GM19397 (cell line): ENCODE measurements at regions not wholly inside any gene's neighbourhood (a gene's known extent, or its start where the extent isn't known, plus 50 kb on each side); places are given as distances from the start of the nearest gene placed in this dataset.
"Not testable (repeated sequence)": the region's sequence is repeated elsewhere in the genome, so short reads cannot be mapped to it uniquely, and the experiment has no call there.

Experiments used
- ATAC-seq: cut with Tn5 transposase; IDR thresholded peaks from one replicate; pipeline ENCODE4 v1.9.1; 2021; ENCODE audit warnings: mild to moderate bottlenecking, moderate library complexity; ENCODE audit not compliant: unreplicated experiment

DNA sequence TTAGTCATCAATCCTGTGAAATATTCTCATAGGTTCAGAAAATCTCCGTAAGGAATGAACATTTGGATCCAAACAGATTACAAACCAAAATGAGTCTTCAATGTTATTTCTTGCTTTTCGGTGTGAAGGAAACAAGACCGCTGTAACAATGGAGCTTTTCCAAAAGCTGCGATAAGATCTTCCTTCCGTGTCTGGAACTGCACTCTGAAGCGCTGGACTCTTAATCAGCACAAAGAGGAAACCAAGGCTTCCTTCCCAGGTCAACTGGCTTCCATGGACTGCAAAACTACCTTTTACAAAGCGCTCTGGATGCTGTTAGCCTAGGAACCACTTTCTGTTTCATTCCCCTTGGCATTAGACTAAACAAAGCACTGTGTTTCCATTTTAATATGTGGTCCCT lies 137.9 kb upstream of the BASP1 start:
- ATAC-seq: no peak

DNA sequence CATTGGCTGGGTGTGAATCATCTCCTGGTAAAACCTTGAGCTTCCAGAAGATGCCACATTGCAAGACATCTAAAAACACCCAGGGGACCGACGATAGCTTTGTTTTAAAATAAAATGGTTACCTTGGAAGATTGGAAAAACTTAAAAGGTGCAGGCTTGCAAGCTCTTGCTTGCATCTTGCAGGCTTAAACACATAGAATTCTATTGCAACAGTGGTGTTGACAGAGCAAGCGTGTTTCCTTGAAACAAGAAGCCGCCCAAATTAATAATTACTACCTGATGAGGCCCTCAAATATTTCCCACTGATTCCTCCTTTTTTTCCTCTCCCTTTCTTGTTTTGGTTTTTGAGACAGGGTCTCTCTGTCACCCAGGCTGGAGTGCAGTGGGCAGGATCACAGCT lies 137.1 kb upstream of the BASP1 start:
- no peak for ATAC-seq

DNA sequence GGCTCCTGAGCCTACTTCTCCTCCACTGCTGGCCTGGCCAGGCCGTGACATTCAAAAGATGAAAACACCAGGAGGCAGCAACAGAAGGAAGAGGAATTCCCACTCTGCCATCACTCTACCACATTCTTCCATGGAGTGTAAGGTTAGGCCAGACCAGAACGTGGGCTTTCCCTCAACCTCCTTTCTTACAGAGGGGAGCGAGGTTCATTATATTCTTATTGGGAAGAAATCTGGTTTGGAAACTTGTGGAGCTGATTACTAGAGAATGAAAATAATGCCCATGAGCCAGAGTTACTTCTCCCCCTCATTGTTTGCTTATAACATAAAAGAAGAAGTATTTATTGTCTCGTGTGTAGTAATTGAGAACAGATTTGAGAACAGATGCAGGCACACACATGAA lies 136.3 kb upstream of the BASP1 start:
- ATAC-seq: no peak

- ATAC-seq: not testable (repeated sequence)
Measured at GRCh38 chr5:17083276-17083675, 134.2 kb upstream of the BASP1 start.

DNA sequence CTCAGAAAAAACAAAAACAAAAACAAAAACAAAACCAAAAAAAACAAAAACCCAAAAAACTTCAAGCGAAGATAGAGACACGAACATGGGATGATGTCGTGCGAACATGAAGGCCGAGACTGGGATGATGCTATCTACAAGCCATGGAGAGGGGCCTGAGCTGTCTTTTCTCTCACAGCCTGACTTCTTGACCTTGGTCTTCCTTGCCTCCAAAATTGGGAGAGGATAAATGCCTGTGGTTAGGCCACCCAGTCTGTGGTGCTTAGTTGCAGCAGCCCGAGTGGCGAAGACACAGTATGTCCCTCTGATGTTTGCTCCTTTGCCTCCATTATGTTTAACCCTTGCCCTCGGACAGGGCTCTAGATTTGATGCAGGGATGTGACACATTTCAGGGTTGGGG lies 130.4 kb upstream of the BASP1 start:
- ATAC-seq: no peak

DNA sequence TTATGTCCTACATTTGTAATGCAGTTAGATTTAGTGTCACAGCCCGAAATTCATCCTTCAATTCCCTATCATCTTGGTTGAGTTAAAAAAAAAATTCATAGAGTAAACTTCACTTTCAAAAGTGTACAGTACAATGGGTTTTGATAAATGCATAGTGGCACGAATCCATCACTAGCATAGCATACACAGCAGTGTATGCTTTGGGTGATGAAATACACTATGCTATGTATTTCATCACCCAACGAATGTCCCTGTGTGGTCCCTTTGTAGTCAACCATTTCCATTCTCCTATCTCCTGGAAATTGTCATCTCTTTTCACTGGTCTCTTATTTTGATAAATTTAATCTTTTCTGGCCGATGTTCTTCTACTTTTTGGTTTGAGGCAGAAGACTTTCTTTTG lies 129.4 kb upstream of the BASP1 start:
- ATAC-seq: no peak

DNA sequence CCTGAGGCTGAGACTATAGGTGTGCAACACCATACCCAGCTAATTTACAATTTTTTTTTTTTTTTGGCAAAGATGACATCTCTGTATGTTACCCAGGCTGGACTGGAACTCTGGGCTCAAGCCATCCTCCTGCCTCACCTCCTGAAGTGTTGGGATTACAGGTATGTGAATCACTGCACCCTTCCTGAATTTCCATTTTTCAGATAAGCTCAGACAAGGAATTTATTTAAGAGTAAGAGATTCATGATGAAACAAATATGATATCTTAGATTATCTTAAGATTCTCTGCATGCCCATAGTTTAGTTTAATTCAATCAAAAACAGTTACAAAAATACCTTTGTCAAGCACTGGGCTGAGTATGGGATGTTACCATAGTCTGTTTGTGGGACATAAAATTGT lies 128.4 kb upstream of the BASP1 start:
- ATAC-seq: no peak

GRCh38 chr5:17089690-17090089 lies 127.7 kb upstream of the BASP1 start:
- ATAC-seq: no peak

DNA sequence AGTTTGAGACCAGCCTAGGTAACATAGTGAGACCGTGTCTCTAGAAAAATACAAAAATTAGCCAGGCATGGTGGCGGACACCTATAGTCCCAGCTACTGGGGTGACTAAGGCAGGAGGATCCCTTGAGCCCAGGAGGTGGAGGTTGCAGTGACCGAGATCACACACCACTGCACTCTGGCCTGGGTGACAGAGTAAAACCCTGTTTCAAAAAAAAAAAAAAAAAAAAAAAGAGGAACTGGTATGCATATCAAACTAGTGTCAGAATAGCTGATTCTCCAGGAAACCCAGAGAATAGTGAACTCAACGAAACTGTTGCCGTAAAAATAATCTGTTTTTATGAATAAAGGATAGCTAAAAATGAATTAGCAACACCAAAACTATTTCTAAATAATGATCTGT lies 126.6 kb upstream of the BASP1 start:
- no peak for ATAC-seq

DNA sequence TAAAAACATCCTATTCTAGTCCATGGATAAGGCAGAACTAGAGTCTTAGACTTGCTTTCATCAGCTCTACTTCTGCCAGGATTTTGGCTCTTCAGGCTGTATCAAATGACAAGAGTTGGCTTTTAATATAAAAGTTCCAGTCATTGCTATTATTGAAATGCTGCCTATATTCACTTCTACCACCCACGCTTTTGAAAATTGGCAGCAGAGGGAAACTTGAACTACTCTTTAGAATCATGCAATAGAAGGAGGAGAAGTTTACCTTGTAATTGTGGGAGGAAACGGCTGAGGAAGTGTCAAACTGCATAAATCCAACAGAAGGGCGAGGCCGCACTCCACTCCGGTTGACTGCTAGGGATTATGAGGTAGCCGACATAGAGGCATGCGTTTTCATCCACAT lies 122.6 kb upstream of the BASP1 start:
- no peak for ATAC-seq

DNA sequence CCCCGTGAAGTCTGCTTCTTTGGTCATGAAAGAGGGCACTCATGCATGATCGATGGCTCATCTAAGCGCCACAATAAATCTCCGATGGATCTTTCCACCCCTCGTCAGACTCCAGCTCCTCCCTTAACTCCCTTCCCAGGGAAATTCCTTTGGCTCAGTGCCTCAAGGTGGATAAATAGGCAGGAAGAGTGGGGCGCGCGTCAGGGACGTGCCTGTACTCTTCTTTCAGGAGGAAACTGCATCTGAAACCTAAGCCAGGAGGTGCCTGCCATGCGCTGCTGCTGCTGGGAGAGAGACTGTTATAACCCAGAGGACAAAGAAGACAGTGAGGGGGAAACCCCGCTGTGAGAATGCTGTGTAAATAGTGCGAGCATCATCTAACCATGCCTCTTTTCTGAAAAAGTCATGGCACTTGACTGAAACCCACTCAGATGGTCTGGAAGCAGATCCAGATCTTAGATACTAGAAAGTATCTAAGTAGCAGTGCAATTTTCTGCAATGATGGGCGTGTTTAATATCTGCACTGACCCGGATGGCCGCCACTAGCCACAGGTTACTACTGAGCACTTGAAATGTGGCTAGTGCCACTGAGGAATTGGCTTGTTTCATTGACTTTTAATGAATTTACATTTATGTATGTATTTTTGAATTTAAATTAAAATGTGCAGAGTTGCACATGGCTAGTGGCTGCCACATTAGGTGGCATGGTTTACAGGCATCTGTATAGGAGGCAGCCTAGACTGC lies 120.3 kb upstream of the BASP1 start:
- ATAC-seq: no peak

- ATAC-seq: no peak
Measured at GRCh38 chr5:17099946-17100345, 117.5 kb upstream of the BASP1 start.

DNA sequence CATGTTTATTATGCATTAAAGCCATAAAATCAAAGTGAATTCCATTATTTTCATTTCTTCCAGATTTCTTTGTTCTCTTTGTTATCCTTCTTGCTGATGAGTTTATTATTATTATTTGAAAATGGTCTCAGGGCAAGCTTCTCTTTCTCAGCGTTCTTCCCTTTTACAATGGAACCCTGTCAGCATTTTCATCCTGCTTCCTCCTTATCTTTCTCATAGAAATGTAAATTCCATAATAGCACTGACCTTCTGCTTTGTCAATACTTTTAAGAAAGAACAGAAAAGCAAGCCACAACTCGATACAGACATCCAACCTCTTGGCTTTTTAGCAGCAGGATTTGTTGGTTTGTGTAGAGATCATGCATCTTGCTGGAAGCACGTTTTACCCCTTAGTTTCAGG lies 114.0 kb upstream of the BASP1 start:
- no peak for ATAC-seq

DNA sequence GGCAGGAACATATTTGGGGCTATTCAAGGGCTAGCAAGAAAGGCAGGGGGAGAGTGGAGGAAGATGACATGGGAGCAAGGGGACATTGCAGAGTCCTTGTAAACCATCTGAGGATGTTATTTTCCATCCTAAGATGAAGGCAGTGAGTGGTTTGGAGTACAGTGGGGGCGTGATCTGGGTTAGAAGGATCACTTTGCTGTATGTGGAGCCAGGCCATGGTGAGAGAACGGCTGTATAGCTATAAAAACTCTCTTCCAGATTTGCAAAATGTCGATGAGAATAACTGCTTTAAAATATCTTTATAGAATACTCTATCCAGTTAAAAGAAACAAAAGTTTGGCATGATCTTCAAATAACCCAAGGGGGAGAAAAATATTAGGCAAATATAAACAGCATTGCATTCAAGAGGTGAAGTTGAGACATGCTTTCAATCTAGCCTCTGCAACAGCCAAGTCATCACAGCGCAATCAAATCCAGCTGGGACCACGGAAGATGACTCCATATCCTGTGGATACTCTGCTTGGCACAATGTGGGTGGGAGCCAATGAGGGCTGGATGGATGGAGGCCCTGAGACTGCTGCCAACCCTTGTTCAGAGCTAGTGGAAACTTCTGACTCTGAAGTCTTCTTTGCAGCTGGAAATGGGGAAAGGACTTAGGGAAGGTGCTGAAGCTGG lies 111.5 kb upstream of the BASP1 start:
- ATAC-seq: no peak

DNA sequence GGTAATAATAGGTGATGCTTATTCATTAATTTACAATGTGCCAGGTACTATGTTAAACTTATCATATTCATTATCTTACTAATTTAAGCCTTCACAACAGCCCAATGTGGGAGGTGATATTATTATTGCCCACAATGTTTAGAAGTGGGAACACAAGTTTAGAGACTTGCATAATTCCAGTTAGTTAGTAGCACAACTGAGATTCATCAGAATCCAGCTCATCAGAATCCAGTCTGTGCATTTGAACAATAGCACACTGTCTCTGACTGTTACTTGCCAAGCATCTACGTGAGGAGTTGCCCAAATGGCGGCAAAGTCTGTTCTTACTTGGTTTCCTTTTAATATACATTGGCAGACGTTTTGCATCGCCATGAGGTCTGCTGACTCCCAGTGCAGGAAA lies 110.9 kb upstream of the BASP1 start:
- no peak for ATAC-seq

GRCh38 chr5:17112091-17112716 lies 105.2 kb upstream of the BASP1 start:
- not testable (repeated sequence) for ATAC-seq

GRCh38 chr5:17113174-17113958 lies 104.1 kb upstream of the BASP1 start:
- no peak for ATAC-seq

DNA sequence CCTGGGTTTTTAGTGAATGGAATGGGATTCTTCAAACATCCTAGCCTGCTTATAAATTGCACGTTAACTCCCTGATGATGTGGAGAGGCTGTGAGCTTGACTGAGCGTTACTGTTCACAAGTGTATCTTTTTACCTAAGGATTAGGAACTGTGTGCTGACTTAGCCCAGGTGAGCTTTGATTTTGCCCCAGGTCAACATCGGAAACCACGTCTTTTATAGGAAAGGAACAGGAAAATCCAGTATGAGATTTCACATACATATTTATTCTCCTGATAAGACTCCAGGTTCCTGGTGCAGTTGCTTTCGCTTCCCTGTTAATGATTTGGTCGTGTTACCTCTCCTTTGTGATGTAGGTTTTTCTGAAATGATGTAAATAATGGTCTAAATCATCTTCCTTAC lies 103.2 kb upstream of the BASP1 start:
- ATAC-seq: no peak

DNA sequence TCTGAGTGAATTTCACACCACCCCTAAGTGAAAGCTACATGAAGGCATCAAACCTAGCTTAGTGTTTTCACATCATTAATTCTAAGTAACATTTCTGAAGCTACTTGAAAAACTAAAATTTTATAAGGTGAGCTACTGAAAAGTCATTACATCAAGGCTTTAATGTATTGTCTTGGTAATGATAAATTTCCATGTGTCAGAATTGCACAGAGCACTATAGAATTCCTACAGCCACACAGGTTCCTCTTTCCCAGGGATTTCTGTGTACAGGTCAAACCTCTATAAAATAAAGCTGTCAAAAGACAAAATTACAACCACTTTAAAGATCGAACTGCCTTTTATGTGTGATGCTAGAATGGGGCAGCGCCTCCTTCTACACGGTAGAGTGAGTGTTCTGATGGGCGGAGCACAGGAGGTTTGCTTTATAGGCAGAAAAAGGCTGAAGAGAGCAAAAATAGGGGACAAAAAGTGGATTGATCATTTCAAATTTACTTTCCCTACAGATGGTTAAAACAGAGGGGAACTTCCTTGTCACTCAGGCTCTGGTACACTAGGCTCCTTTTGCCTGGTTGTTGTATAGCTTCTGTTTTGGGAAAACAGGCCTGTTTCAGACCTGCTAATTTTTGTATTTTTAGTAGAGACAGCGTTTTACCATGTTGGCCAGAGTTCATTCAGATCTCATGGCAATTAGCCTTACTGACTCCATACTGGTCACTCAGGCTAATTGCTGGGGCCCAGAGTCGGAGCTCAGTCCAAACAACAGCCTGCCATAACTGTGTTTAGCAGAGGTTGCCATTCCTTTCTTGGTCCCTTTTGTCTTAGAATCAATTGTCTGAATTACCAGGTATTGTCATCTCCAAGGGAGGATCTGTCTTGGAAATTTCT lies 102.5 kb upstream of the BASP1 start:
- ATAC-seq: no peak

DNA sequence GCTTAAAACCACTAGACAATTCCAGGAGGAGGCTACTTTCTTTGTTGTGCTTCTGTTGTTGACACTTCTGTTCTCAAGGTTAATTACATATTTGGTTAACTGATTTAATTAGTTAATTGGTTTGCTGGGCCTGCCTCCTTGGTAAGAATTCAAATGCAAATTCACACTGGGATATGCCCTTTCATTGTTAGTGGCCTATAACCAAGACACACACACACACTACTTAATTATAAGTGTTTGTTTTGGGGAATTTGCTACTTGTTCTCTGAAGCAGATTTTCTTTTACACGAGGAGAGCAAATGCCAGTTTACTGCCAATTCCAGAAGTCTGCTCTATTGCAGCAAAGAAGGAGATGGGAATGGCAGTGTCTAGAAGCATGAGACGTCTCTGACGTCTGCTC lies 101.6 kb upstream of the BASP1 start:
- ATAC-seq: no peak

DNA sequence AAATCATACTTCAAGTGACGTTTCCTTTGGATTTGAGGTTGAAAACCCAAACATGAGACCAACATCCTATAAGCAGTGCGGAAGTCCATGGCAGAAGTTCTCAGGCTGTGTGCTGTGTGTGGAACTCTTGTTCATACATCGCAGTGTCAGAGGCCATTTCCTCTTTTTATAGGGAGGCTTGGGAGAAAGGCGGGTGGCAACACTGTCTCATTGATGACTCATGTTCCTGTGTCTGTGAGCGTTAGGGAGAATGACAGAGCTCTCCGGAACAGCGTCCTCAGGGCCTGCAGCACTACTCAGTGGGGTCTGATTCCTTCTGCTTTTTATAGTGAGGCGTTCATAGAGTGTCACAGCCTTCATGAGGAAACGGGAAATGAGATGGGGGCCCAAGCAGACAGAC lies 98.8 kb upstream of the BASP1 start:
- no peak for ATAC-seq
